ENCODE measurements at regions not wholly inside any gene's neighbourhood (a gene's known extent, or its start where the extent isn't known, plus 50 kb on each side); places are given as distances from the start of the nearest gene placed in this dataset.
A peak's percentile ranks its signal among the peaks of the same experiment; 100 is the strongest.
"Not testable (repeated sequence)": the region's sequence is repeated elsewhere in the genome, so short reads cannot be mapped to it uniquely, and the experiment has no call there.

- DNase-seq (ENCODE audit: low spot score): not testable (repeated sequence)
These were observed 105.7 kb downstream of the NPIPB11 start for GRCh38 chr16:29300541-29301535.

GRCh38 chr16:29300030-29300491 lies 106.5 kb downstream of the NPIPB11 start:
- intact Hi-C loops (cut with DNase I): not testable (repeated sequence)
- peak; percentile 90 for DNase-seq (ENCODE audit: low spot score)

More at GRCh38 chr16:29300541-29301535, 105.7 kb downstream of the NPIPB11 start:
- intact Hi-C loops (cut with DNase I): not testable (repeated sequence)

GRCh38 chr16:29298997-29299396 lies 107.5 kb downstream of the NPIPB11 start:
- intact Hi-C loops (cut with DNase I); DNase-seq (ENCODE audit: low spot score): not testable (repeated sequence)

- intact Hi-C loops (cut with DNase I); DNase-seq (ENCODE audit: low spot score): not testable (repeated sequence)
These were observed 108.2 kb downstream of the NPIPB11 start for GRCh38 chr16:29298307-29298706.

GRCh38 chr16:29297809-29298177 lies 108.7 kb downstream of the NPIPB11 start:
- not testable (repeated sequence) for DNase-seq (ENCODE audit: low spot score)

GRCh38 chr16:29297144-29297808 lies 109.2 kb downstream of the NPIPB11 start:
- intact Hi-C loops (cut with DNase I): not testable (repeated sequence)
- peak; percentile 41 for DNase-seq (ENCODE audit: low spot score)

More at GRCh38 chr16:29297809-29298177, 108.7 kb downstream of the NPIPB11 start:
- intact Hi-C loops (cut with DNase I): not testable (repeated sequence)

- intact Hi-C loops (cut with DNase I): not testable (repeated sequence)
These were observed 110.3 kb downstream of the NPIPB11 start for GRCh38 chr16:29296176-29296575.

GRCh38 chr16:29294951-29295795 lies 111.3 kb downstream of the NPIPB11 start:
- DNase-seq (ENCODE audit: low spot score): peak; percentile 32
- intact Hi-C loops (cut with DNase I): loop anchor here in 1 of 2 donors (5.0 kb wide), 1 partner anchor 802 kb away; the partner anchor contains the start of gene YPEL3

More at GRCh38 chr16:29296176-29296575, 110.3 kb downstream of the NPIPB11 start:
- DNase-seq (ENCODE audit: low spot score): peak; percentile 4

- DNase-seq (ENCODE audit: low spot score): peak; percentile 46
- intact Hi-C loops (cut with DNase I): loop anchor here in 1 of 2 donors (5.0 kb wide), 1 partner anchor 803 kb away; the partner anchor contains the start of gene YPEL3
These were observed 112.0 kb downstream of the NPIPB11 start for GRCh38 chr16:29294400-29294933.

GRCh38 chr16:29293545-29293944 lies 113.0 kb downstream of the NPIPB11 start:
- intact Hi-C loops (cut with DNase I): loop anchor here in 1 of 2 donors (5.0 kb wide), 1 partner anchor 804 kb away; the partner anchor contains the start of gene YPEL3
- peak; percentile 42 for DNase-seq (ENCODE audit: low spot score)

- intact Hi-C loops (cut with DNase I): loop anchor here in 1 of 2 donors (5.0 kb wide), 1 partner anchor 804 kb away; the partner anchor contains the start of gene YPEL3
- peak; percentile 74 for DNase-seq (ENCODE audit: low spot score)
These were observed 113.5 kb downstream of the NPIPB11 start for GRCh38 chr16:29292952-29293471.

GRCh38 chr16:29291329-29292271 lies 114.9 kb downstream of the NPIPB11 start:
- peak; percentile 81 for DNase-seq (ENCODE audit: low spot score)
- intact Hi-C loops (cut with DNase I): loop anchor here in 1 of 2 donors (5.0 kb wide), 1 partner anchor 806 kb away; the partner anchor contains the start of gene YPEL3

GRCh38 chr16:29290631-29291247 lies 115.8 kb downstream of the NPIPB11 start:
- intact Hi-C loops (cut with DNase I): loop anchor here in 1 of 2 donors (5.0 kb wide), 1 partner anchor 807 kb away; the partner anchor contains the start of gene YPEL3
- DNase-seq (ENCODE audit: low spot score): peak; percentile 99

- intact Hi-C loops (cut with DNase I): loop anchor here in 1 of 2 donors (5.0 kb wide), 1 partner anchor 808 kb away; the partner anchor contains the start of gene YPEL3
- peak; percentile 77 for DNase-seq (ENCODE audit: low spot score)
These were observed 116.8 kb downstream of the NPIPB11 start for GRCh38 chr16:29289516-29290239.

GRCh38 chr16:29288711-29289474 lies 117.6 kb downstream of the NPIPB11 start:
- intact Hi-C loops (cut with DNase I): not testable (repeated sequence)
- peak; percentile 84 for DNase-seq (ENCODE audit: low spot score)

Data from posterior vena cava (tissue), 2 donors.